Rectal smooth muscle tissue (tissue), 1 donor: ENCODE measurements at regions not wholly inside any gene's neighbourhood (a gene's known extent, or its start where the extent isn't known, plus 50 kb on each side); places are given as distances from the start of the nearest gene placed in this dataset.

ENCODE experiments used
- H3K27ac ChIP-seq: one replicate; pipeline ENCODE4 v1.7.0; 2013; ENCODE audit warnings: low read depth, low read length, inconsistent platforms
- H3K27me3 ChIP-seq: one replicate; pipeline ENCODE4 v1.7.0; 2013; ENCODE audit warnings: low read length; ENCODE audit not compliant: control insufficient read depth, insufficient read depth
- H3K36me3 ChIP-seq: one replicate; pipeline ENCODE4 v1.7.0; 2013; ENCODE audit warnings: low read length; ENCODE audit not compliant: control insufficient read depth, insufficient read depth
- H3K4me1 ChIP-seq: one replicate; pipeline ENCODE4 v1.7.0; 2013; ENCODE audit warnings: low read length; ENCODE audit not compliant: control insufficient read depth, insufficient read depth
- H3K4me3 ChIP-seq: one replicate; pipeline ENCODE4 v1.7.0; 2013; ENCODE audit warnings: low read length
- H3K9ac ChIP-seq: one replicate; pipeline ENCODE4 v1.7.0; 2013; ENCODE audit warnings: low read length

GRCh38 chr6:97629180-97629579 lies 346.2 kb upstream of the MMS22L start:
- H3K4me1 ChIP-seq = no peaks in the 10 kb centered on the region
- no peak overlapping the region for H3K27ac ChIP-seq
- H3K27me3 ChIP-seq = no peaks in the 10 kb centered on the region
- no peaks in the 10 kb centered on the region for H3K36me3 ChIP-seq
- no peak overlapping the region for H3K4me3 ChIP-seq
- no peak overlapping the region for H3K9ac ChIP-seq

DNA sequence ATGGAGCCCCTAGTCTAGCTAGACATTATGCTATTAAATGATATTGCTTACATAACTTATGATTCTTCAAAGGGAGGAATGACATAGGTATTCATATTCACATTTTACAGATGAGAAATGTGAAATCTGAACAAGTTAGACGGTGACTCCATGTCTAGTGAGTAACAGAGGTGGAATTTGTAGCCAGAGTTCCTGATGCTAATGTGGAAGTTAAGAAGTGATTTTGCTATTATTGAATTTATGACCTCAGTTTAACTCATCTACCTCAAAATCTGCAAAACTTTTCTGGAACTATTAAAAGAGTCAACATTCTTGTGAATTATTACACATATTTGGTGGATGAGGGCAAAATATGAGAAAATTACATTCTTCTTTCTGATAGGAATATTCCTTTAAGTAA lies 347.6 kb upstream of the MMS22L start:
- no peaks in the 10 kb centered on the region for H3K27me3 ChIP-seq
- H3K36me3 ChIP-seq = no peaks in the 10 kb centered on the region
- H3K9ac ChIP-seq = no peak overlapping the region
- H3K4me1 ChIP-seq = no peaks in the 10 kb centered on the region
- no peak overlapping the region for H3K4me3 ChIP-seq
- no peak overlapping the region for H3K27ac ChIP-seq

GRCh38 chr6:97632341-97632740 lies 349.3 kb upstream of the MMS22L start:
- Histone ChIP-seq H3K9ac (no peak overlapping the region), H3K27ac (no peak overlapping the region), H3K27me3 (no peaks in the 10 kb centered on the region), H3K4me1 (no peaks in the 10 kb centered on the region), H3K4me3 (no peak overlapping the region), H3K36me3 (no peaks in the 10 kb centered on the region)

DNA sequence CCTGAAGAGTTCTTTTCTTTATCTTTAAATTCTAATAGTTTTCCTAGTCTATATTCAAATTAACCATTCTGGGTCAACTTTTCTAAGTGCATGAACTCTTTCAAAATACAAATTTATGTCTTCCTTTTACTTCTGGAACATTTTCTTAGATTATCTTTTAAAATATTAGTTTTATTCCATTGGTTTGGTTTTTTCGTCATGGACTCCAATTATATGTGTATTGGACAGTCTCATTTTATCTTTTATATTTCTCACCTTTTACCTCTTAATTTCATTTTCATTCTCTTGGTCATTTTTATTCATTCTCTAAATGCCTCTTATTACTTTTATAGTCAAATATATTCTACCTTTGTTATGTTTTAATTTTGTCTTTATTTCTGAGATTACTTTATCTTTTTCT lies 356.7 kb upstream of the MMS22L start:
- no peaks in the 10 kb centered on the region for H3K36me3 ChIP-seq
- no peak overlapping the region for H3K27ac ChIP-seq
- no peak overlapping the region for H3K4me3 ChIP-seq
- no peaks in the 10 kb centered on the region for H3K4me1 ChIP-seq
- H3K27me3 ChIP-seq = no peaks in the 10 kb centered on the region
- H3K9ac ChIP-seq = no peak overlapping the region

GRCh38 chr6:97644353-97644752 lies 361.3 kb upstream of the MMS22L start:
- no peaks in the 10 kb centered on the region for H3K36me3 ChIP-seq
- no peak overlapping the region for H3K27ac ChIP-seq
- H3K27me3 ChIP-seq = no peaks in the 10 kb centered on the region
- no peak overlapping the region for H3K4me3 ChIP-seq
- H3K4me1 ChIP-seq = no peaks in the 10 kb centered on the region
- H3K9ac ChIP-seq = no peak overlapping the region

- Histone ChIP-seq H3K27ac (no peak overlapping the region), H3K4me3 (no peak overlapping the region), H3K27me3 (no peaks in the 10 kb centered on the region), H3K4me1 (no peaks in the 10 kb centered on the region), H3K9ac (no peak overlapping the region), H3K36me3 (no peaks in the 10 kb centered on the region)
Measured at GRCh38 chr6:97645757-97646156, 362.7 kb upstream of the MMS22L start.

DNA sequence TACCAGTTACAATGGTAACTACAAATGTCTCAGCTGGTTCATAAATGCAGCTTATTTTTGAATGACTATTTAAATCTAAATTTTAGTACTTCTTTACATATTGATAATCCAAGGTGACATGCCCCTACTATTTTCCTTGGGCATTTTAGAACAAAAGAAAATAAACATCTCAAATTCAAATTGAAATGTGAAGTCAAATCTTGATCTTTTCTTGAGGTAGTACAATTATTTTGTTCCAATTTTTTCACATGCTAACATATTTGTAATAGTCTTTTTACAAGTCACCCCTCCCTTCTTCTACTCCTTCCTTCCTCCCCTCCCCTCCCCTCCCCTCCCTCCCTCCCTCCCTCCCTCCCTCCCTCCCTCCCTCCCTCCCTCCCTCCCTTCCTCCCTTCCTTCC lies 370.1 kb upstream of the MMS22L start:
- no peak overlapping the region for H3K27ac ChIP-seq
- no peaks in the 10 kb centered on the region for H3K27me3 ChIP-seq
- H3K36me3 ChIP-seq = no peaks in the 10 kb centered on the region
- no peak overlapping the region for H3K4me3 ChIP-seq
- H3K9ac ChIP-seq = no peak overlapping the region
- no peaks in the 10 kb centered on the region for H3K4me1 ChIP-seq

GRCh38 chr6:97653517-97653916 lies 370.5 kb upstream of the MMS22L start:
- Histone ChIP-seq H3K27me3 (no peaks in the 10 kb centered on the region), H3K4me1 (no peaks in the 10 kb centered on the region), H3K27ac (no peak overlapping the region), H3K36me3 (no peaks in the 10 kb centered on the region), H3K4me3 (no peak overlapping the region), H3K9ac (no peak overlapping the region)

DNA sequence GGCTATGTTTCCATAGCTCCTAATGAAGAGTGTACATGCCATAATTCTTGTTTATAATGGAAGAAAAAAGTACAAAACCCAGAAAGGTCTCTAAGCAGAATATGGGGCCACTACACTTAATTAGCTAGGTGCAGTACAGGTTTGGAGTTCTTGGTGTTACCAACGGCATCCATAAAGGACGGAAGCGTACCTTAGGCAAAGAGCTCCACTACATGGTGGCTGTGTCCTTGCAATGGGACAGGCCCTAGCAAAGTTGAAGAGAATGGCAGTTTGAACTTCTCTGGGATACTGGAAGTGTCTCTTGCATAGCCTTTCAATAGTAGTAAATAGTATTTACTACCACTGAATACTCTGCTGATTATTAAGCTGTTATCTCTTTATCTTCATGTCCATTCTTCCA lies 371.7 kb upstream of the MMS22L start:
- Histone ChIP-seq H3K4me3 (no peak overlapping the region), H3K27me3 (no peaks in the 10 kb centered on the region), H3K9ac (no peak overlapping the region), H3K27ac (no peak overlapping the region), H3K4me1 (no peaks in the 10 kb centered on the region), H3K36me3 (no peaks in the 10 kb centered on the region)

DNA sequence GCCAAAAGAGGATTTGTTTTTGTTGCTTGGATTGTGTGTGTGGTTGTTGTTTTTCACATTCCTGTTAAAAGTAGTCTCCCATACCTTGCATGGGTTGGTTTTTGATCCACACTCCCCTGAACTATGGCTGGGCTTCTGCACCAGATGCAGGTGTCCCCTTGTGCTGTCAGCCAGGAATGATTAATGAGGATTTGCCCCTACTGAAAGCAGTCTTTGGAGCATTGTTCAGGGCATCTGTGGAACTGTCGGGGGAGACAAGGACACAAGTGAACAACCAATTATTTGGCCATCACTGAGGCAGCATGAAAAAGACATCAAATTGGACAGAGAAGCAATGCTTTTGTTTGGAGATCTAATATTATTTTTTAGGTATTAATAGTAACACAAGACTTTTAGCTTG lies 373.2 kb upstream of the MMS22L start:
- no peaks in the 10 kb centered on the region for H3K27me3 ChIP-seq
- H3K4me3 ChIP-seq = no peak overlapping the region
- H3K27ac ChIP-seq = no peak overlapping the region
- no peak overlapping the region for H3K9ac ChIP-seq
- no peaks in the 10 kb centered on the region for H3K4me1 ChIP-seq
- H3K36me3 ChIP-seq = no peaks in the 10 kb centered on the region

DNA sequence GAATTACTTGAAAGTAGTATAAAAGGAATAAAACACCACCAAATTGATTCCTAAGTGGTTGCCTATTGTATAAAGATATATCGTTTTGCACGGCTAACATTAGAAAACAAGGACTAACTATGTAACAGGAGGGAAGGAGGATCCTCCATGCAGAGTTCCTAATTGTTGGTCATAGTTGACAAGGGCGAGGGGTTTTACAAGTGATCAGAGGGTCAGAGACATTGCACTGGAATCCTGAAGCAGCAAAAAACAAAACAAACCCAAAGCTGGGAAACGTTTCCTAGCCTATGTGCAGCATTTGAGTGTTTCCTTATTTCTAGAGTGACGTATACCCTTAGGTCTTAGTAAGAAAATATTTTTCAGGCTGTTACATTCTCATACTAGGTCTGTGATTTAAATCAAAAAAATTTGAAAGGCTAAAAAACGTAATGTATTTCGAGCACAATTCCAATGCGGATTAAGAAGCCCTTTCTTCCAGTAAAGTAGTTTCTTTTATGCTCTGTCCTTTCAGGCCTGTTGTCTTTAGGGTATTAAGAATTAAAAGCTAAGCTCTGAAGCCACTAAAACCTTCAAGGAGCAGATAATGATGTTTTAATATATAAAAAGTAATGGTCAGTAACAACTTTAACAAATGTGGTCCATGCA lies 373.8 kb upstream of the MMS22L start:
- Histone ChIP-seq H3K36me3 (no peaks in the 10 kb centered on the region), H3K27ac (no peak overlapping the region), H3K4me3 (no peak overlapping the region), H3K4me1 (no peaks in the 10 kb centered on the region), H3K27me3 (no peaks in the 10 kb centered on the region), H3K9ac (no peak overlapping the region)

DNA sequence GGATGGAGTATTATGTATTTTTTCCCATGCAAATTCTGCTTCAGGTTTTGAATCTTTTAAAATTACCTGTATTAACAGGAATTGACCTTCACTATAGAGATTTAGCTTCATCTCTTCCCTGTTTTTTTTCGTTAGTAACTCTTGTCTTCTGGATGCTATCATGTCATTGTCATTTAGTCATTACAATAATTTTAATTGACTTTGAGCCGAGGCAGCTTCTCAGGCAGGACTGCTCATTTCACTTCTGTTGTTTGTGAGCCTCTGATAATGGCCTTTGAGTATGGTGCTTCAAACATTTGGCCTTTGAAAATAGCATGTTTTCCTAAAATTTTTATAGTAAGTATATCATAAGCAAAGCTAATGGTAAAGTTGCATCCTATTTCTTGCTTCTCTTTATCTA lies 375.1 kb upstream of the MMS22L start:
- H3K4me3 ChIP-seq = no peak overlapping the region
- no peaks in the 10 kb centered on the region for H3K4me1 ChIP-seq
- no peaks in the 10 kb centered on the region for H3K36me3 ChIP-seq
- H3K27ac ChIP-seq = no peak overlapping the region
- no peaks in the 10 kb centered on the region for H3K27me3 ChIP-seq
- no peak overlapping the region for H3K9ac ChIP-seq

- Histone ChIP-seq H3K4me3 (no peak overlapping the region), H3K27ac (no peak overlapping the region), H3K4me1 (no peaks in the 10 kb centered on the region), H3K9ac (no peak overlapping the region), H3K27me3 (no peaks in the 10 kb centered on the region), H3K36me3 (no peaks in the 10 kb centered on the region)
Measured at GRCh38 chr6:97663252-97663651, 380.2 kb upstream of the MMS22L start.
